ENCODE measurements at regions not wholly inside any gene's neighbourhood (a gene's known extent, or its start where the extent isn't known, plus 50 kb on each side); places are given as distances from the start of the nearest gene placed in this dataset.
A peak's percentile ranks its signal among the peaks of the same experiment; 100 is the strongest.

DNA sequence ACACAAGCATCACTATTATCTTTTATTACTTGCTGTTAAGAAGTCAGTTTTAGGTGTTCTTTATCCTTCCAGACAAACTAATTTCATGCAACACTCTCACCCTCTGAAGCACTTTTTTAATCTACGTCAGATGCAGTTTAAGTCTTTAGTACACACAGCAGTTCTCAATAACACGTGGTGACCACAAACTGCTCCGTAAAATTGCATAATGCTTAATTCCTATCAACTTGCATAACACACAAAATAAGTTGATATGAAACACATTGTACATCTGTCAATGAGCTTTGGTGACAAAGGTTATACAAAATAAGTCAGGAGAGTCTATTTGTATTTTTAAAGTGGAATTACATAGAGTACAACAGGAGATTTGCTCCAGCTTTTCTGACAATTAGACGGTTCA lies 140.9 kb upstream of the ETS2 start:
- POLR2A ChIA-PET: no interaction called here
- no peak for DNase-seq
- H3K27me3 Mint-ChIP-seq: peaks cover 27 to 57% (median 40%) of the 10 kb centered on the region in 5 donors
- H3K9me3 Mint-ChIP-seq: no peaks in the 10 kb centered on the region
- no peak overlapping the region for H3K27ac Mint-ChIP-seq
- H3K4me1 Mint-ChIP-seq: peaks cover 0 to 14% (median 11%) of the 10 kb centered on the region in 4 donors
- H3K4me3 Mint-ChIP-seq: no peak overlapping the region
- H3K36me3 Mint-ChIP-seq: peaks cover 0 to under 1% (median 0%) of the 10 kb centered on the region in 3 donors
- ATAC-seq: no peak

DNA sequence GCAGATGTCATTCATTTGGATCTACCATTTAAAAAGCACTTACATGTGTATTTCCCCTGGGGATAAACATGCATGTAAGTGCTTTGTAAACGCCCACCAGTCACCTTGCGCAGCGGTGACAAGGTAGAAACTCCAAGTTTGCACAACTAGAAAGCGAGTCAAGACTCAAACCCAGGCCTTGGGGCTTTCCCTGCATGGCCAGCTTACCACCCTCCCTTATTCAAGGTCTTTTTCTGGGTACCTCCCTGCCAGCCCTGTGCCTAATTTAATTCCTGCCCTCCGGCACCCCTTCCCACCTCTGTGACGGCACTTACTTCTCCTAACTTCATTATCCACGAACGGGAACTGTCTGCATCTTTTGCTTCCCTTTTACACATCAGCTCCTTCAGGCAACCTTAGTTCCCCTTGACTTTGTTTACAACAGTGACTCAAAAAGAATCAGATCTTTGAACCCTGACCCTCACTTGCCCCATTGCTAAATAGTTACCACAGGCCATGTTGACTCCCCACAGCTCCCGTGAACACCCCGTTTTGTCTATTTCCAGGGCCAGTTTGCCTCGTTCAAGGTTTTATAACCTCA lies 138.3 kb upstream of the ETS2 start:
- peaks cover 21 to 37% (median 28%) of the 10 kb centered on the region in 5 donors for H3K27me3 Mint-ChIP-seq
- no peak overlapping the region for H3K4me3 Mint-ChIP-seq
- DNase-seq (no peak), ATAC-seq (no peak)
- no peaks in the 10 kb centered on the region for H3K36me3 Mint-ChIP-seq
- no peaks in the 10 kb centered on the region for H3K9me3 Mint-ChIP-seq
- peak overlapping the region in 1 of 10 donors; percentile 49 for H3K27ac Mint-ChIP-seq
- H3K4me1 Mint-ChIP-seq: peaks cover 0 to 3% (median 0%) of the 10 kb centered on the region in 4 donors
- POLR2A ChIA-PET: no interaction called here

DNA sequence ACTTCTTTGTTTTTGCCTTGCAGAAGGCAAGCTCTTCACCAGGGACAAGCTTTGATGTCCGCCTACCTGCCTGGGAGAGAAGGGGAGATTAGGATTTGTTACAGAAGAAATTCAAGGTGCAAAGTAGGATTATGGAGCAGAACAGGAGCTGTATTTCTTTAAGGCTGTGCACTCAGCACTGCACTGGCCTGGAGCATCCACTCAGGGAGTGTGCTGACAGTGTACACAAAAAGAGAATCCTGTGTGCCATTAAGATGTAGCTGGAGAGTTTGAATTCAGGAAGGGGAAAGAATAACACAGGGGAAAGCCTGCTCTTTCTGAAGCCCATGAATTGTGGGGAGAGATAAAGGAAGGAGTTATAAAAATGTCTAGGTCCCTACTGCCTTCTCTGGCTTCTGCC lies 137.7 kb upstream of the ETS2 start:
- Mint-ChIP-seq H3K27ac (no peak overlapping the region), H3K9me3 (no peaks in the 10 kb centered on the region), H3K36me3 (no peaks in the 10 kb centered on the region), H3K4me3 (no peak overlapping the region), H3K4me1 (peaks cover 0 to 3% (median 0%) of the 10 kb centered on the region in 4 donors), H3K27me3 (peaks cover 20 to 31% (median 25%) of the 10 kb centered on the region in 5 donors)
- no peak for DNase-seq
- POLR2A ChIA-PET: no interaction called here
- ATAC-seq: no peak

- Mint-ChIP-seq H3K4me1 (peaks cover 0 to 3% (median 0%) of the 10 kb centered on the region in 4 donors), H3K4me3 (no peak overlapping the region), H3K9me3 (no peaks in the 10 kb centered on the region), H3K27ac (no peak overlapping the region), H3K27me3 (peaks cover 17 to 26% (median 21%) of the 10 kb centered on the region in 5 donors), H3K36me3 (no peaks in the 10 kb centered on the region)
- no peak for DNase-seq
- ATAC-seq: no peak
- POLR2A ChIA-PET: no interaction called here
These were observed 137.2 kb upstream of the ETS2 start for GRCh38 chr21:38668541-38668940.

DNA sequence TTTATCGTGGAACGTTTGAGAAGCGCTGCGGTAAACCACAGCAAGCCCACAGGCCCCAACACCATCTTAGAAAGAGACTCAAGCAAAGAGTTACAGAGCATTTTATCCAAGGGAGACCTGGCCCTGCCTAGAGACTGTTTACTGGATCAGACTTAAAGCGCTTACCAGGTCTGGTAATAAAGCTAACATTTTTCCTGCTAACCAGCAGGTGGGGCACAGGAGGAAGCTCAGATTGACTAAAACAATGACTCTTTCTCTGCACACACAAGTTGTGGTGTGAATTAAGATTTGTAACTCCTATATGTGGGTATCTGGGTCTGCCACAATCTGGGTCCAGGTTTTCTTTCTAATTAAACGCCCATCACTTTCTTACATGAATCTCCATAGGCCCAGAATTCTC lies 136.5 kb upstream of the ETS2 start:
- no peak overlapping the region for H3K4me3 Mint-ChIP-seq
- no peak overlapping the region for H3K27ac Mint-ChIP-seq
- no peaks in the 10 kb centered on the region for H3K9me3 Mint-ChIP-seq
- POLR2A ChIA-PET: no interaction called here
- no peaks in the 10 kb centered on the region for H3K36me3 Mint-ChIP-seq
- ATAC-seq: no peak
- peaks cover 15 to 24% (median 18%) of the 10 kb centered on the region in 5 donors for H3K27me3 Mint-ChIP-seq
- no peak for DNase-seq
- peaks cover 0 to 3% (median 0%) of the 10 kb centered on the region in 4 donors for H3K4me1 Mint-ChIP-seq

DNA sequence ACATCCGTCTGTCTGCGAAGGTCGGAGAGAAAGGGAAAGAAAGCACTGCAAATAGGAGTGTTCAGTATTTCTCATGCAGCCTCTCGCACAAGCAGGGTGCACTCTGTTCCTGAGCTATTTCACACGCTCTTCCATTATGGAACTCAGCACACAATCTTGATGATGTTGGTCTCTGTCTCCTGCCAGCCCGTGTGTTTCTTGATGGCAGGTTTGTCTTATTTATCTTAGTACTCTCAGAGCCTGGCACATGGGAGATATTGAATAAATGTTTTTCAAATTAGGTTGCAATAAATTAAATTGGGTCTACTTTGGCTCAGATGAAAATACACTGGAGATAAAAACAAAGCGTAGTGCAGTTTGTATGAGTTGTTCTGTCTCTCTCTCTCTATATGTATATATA lies 134.9 kb upstream of the ETS2 start:
- DNase-seq: no peak
- POLR2A ChIA-PET: no interaction called here

GRCh38 chr21:38671773-38672172 lies 134.0 kb upstream of the ETS2 start:
- no peak overlapping the region for H3K4me3 Mint-ChIP-seq
- H3K36me3 Mint-ChIP-seq: no peaks in the 10 kb centered on the region
- no peaks in the 10 kb centered on the region for H3K9me3 Mint-ChIP-seq
- no peak for DNase-seq
- peaks cover 0 to 3% (median 0%) of the 10 kb centered on the region in 4 donors for H3K4me1 Mint-ChIP-seq
- H3K27ac Mint-ChIP-seq: no peak overlapping the region
- POLR2A ChIA-PET: no interaction called here
- ATAC-seq: no peak
- H3K27me3 Mint-ChIP-seq: peaks cover 4 to 23% (median 15%) of the 10 kb centered on the region in 5 donors

More for the DNA sequence above, 134.9 kb upstream of the ETS2 start:
- H3K4me3 Mint-ChIP-seq: no peak overlapping the region
- peaks cover 9 to 22% (median 13%) of the 10 kb centered on the region in 5 donors for H3K27me3 Mint-ChIP-seq
- no peaks in the 10 kb centered on the region for H3K9me3 Mint-ChIP-seq
- H3K4me1 Mint-ChIP-seq: peaks cover 0 to 3% (median 0%) of the 10 kb centered on the region in 4 donors
- no peaks in the 10 kb centered on the region for H3K36me3 Mint-ChIP-seq
- H3K27ac Mint-ChIP-seq: no peak overlapping the region
- no peak for ATAC-seq

GRCh38 chr21:38675182-38675824 lies 130.4 kb upstream of the ETS2 start:
- no peak overlapping the region for H3K4me3 Mint-ChIP-seq
- H3K27me3 Mint-ChIP-seq: peaks cover 2 to 17% (median 13%) of the 10 kb centered on the region in 5 donors
- DNase-seq (no peak), ATAC-seq (no peak)
- H3K27ac Mint-ChIP-seq: no peak overlapping the region
- H3K9me3 Mint-ChIP-seq: peaks cover 0 to 2% (median 0%) of the 10 kb centered on the region in 9 donors
- POLR2A ChIA-PET: interaction anchor here (0.7 kb wide), 1 partner anchor 18 kb away, joined by 5 read pairs; no protein-coding TSS in a partner anchor
- H3K36me3 Mint-ChIP-seq: no peaks in the 10 kb centered on the region
- no peaks in the 10 kb centered on the region for H3K4me1 Mint-ChIP-seq

DNA sequence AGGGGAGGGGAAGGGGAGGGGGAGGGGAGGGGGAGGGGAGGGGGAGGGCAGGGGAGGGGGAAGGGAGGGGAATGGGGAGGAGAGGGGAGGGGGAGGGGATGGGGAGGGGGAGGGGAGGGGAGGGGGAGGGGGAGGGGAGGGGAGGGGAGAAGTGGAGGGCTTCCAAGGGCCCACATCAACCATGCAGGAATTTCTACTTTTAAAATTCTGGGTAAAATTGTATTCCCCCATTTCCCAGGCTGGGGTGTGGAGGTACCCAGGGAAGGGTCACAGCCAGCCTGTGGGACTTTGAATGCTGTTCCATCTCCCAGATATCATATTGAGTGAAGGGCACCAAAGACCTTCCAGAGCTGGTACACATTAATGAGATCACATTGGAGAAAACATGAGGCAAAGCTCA lies 126.9 kb upstream of the ETS2 start:
- Mint-ChIP-seq H3K27ac (no peak overlapping the region), H3K9me3 (peaks cover 0 to 2% (median 0%) of the 10 kb centered on the region in 9 donors), H3K36me3 (no peaks in the 10 kb centered on the region), H3K4me3 (no peak overlapping the region), H3K27me3 (peaks cover 9 to 21% (median 13%) of the 10 kb centered on the region in 5 donors), H3K4me1 (no peaks in the 10 kb centered on the region)
- ATAC-seq: no peak
- DNase-seq: no peak
- POLR2A ChIA-PET: no interaction called here

DNA sequence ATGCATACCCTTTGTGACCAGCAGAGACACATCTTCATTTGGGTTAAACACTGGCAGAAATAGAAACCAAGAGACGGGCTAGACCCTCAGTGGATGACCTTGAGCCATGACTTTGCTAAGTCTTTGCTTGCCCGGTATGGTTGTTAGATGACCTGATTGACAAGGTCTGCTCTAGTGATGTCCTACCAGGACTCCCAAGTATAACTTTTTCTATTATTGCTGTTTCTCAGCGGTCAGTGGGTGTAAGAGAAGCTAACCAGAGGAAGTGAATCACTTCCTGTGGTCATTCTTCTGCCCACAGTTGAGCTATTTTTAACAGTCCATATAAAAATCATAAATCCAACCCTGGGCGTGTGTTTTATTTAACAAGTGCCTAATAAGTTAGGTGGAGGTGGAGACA lies 126.2 kb upstream of the ETS2 start:
- ATAC-seq: no peak
- POLR2A ChIA-PET: no interaction called here
- H3K27me3 Mint-ChIP-seq: peaks cover 9 to 26% (median 13%) of the 10 kb centered on the region in 5 donors

DNA sequence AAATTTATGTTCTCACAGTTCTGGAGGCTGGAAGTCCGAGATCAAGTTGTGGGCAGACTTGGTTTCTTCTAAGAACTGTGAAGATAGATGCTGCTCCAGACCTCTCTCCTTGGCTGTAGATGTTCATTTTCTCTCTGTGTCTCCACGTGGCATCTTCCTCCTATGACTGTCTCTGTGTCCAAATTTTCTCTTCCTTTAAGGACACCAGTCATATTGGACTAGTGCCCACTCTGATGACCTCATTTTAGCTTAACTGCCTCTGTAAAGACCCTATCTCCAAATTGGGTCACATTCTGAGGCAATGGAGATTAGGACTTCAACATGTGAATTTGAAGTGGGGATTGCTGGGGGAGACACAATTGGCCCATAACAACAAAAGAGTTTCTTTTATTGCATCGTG lies 125.3 kb upstream of the ETS2 start:
- Mint-ChIP-seq H3K27me3 (peaks cover 10 to 24% (median 12%) of the 10 kb centered on the region in 5 donors), H3K27ac (no peak overlapping the region), H3K4me3 (no peak overlapping the region), H3K4me1 (no peaks in the 10 kb centered on the region), H3K36me3 (no peaks in the 10 kb centered on the region), H3K9me3 (peaks cover 0 to 2% (median 0%) of the 10 kb centered on the region in 9 donors)
- ATAC-seq (no peak), DNase-seq (no peak)
- POLR2A ChIA-PET: no interaction called here

More for the DNA sequence above, 126.2 kb upstream of the ETS2 start:
- no peak for DNase-seq
- no peaks in the 10 kb centered on the region for H3K4me1 Mint-ChIP-seq
- no peaks in the 10 kb centered on the region for H3K36me3 Mint-ChIP-seq
- H3K9me3 Mint-ChIP-seq: peaks cover 0 to 2% (median 0%) of the 10 kb centered on the region in 9 donors
- no peak overlapping the region for H3K27ac Mint-ChIP-seq
- H3K4me3 Mint-ChIP-seq: no peak overlapping the region

GRCh38 chr21:38683222-38683621 lies 122.5 kb upstream of the ETS2 start:
- H3K27me3 Mint-ChIP-seq: peaks cover 4 to 22% (median 18%) of the 10 kb centered on the region in 5 donors
- no peak overlapping the region for H3K4me3 Mint-ChIP-seq
- H3K36me3 Mint-ChIP-seq: no peaks in the 10 kb centered on the region
- H3K27ac Mint-ChIP-seq: no peak overlapping the region
- peaks cover 0 to 10% (median 0%) of the 10 kb centered on the region in 9 donors for H3K9me3 Mint-ChIP-seq
- H3K4me1 Mint-ChIP-seq: no peaks in the 10 kb centered on the region
- ATAC-seq: no peak
- DNase-seq: no peak
- POLR2A ChIA-PET: no interaction called here

- Mint-ChIP-seq H3K27me3 (peaks cover 6 to 27% (median 18%) of the 10 kb centered on the region in 5 donors), H3K9me3 (peaks cover 0 to 12% (median 0%) of the 10 kb centered on the region in 9 donors), H3K4me1 (no peaks in the 10 kb centered on the region), H3K36me3 (no peaks in the 10 kb centered on the region), H3K4me3 (no peak overlapping the region), H3K27ac (no peak overlapping the region)
- ATAC-seq (no peak), DNase-seq (no peak)
- POLR2A ChIA-PET: no interaction called here
These were observed 117.7 kb upstream of the ETS2 start for GRCh38 chr21:38688068-38688467.
